Upper lobe of right lung (tissue), 1 donor: ENCODE measurements at regions not wholly inside any gene's neighbourhood (a gene's known extent, or its start where the extent isn't known, plus 50 kb on each side); places are given as distances from the start of the nearest gene placed in this dataset.

Source experiments
- ATAC-seq: fragments of 200-7000 bp; cut with Tn5 transposase; one replicate; pipeline ENCODE4 v1.9.1; 2020; ENCODE audit warnings: mild to moderate bottlenecking, moderate library complexity
- DNase-seq: peaks from one replicate; pipeline ENCODE4 v3.0.0-alpha.2; 2020
- H3K27ac ChIP-seq: fragments of 200-600 bp; one replicate; pipeline ENCODE4 v1.8.0; 2022
- H3K27me3 ChIP-seq: fragments of 200-600 bp; one replicate; pipeline ENCODE4 v1.8.0; 2022; ENCODE audit warnings: mild to moderate bottlenecking
- H3K36me3 ChIP-seq: fragments of 200-600 bp; one replicate; pipeline ENCODE4 v1.8.0; 2022
- H3K4me1 ChIP-seq: fragments of 200-600 bp; one replicate; pipeline ENCODE4 v1.8.0; 2022
- H3K4me3 ChIP-seq: fragments of 200-600 bp; one replicate; pipeline ENCODE4 v1.8.0; 2022; ENCODE audit warnings: mild to moderate bottlenecking
- H3K9me3 ChIP-seq: fragments of 200-600 bp; one replicate; pipeline ENCODE4 v1.8.0; 2022
- CTCF ChIP-seq: fragments of 200-600 bp; IDR thresholded peaks from one replicate; pipeline ENCODE4 v1.8.0; 2022; ENCODE audit warnings: antibody characterized with exemption
- intact Hi-C: fragments of 100-400 bp; cut with DNase I; formaldehyde crosslinking; loops from one replicate; pipeline ENCODE4 v1.11.0; 2022
- donor health status: DM: no; HTN: yes; CAD: no; lungs with severe emphysema.

DNA sequence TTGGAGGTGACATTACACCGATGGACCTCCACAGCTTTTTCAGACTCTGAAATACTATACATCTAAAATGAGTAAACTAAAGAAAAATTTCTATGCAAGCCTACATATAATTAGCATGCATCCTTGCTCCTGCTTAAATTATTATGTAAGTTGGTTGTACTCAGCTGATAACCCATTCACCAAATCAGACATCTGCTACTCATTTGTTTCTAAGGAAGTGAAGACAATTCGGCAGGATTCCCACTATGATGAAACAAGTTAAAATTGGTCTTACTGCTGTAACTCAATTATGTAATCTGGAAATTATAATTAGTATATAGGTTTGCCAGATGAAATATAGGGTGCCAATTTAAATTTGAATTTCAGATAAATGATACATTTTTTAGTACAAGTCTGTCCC, 59.5 kb upstream of the FGF13 start:
- intact Hi-C loops = no loop called here
- no peak overlapping the region for H3K27ac ChIP-seq
- H3K36me3 ChIP-seq = no peaks in the 10 kb centered on the region
- DNase-seq = no peak
- ATAC-seq = no peak
- H3K4me3 ChIP-seq = no peak overlapping the region
- TF ChIP-seq CTCF = no peak
- H3K4me1 ChIP-seq = no peaks in the 10 kb centered on the region
- no peaks in the 10 kb centered on the region for H3K9me3 ChIP-seq
- no peaks in the 10 kb centered on the region for H3K27me3 ChIP-seq

DNA sequence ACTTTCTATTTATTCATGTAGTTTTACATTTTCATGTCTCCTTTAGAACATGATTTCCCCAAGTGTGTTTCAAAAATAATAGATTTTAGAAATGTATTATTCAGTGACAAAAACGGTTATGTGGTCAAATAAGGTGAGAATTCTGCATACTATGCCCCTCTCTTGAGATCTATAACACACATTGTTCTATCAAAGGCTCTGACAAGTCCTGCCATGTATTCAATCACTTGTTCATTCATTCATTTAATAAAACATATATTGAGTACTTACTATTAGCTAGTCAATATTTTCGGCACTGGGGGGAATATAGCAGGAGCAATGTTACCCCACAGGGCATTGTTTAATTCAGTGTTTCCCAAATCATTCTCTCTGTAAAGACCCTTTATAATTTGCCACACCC, 58.4 kb upstream of the FGF13 start:
- Histone ChIP-seq H3K9me3 (no peaks in the 10 kb centered on the region), H3K4me3 (no peak overlapping the region), H3K27me3 (no peaks in the 10 kb centered on the region), H3K36me3 (no peaks in the 10 kb centered on the region), H3K4me1 (no peaks in the 10 kb centered on the region), H3K27ac (no peak overlapping the region)
- intact Hi-C loops = no loop called here
- ATAC-seq (no peak), DNase-seq (no peak)
- TF ChIP-seq CTCF = no peak

DNA sequence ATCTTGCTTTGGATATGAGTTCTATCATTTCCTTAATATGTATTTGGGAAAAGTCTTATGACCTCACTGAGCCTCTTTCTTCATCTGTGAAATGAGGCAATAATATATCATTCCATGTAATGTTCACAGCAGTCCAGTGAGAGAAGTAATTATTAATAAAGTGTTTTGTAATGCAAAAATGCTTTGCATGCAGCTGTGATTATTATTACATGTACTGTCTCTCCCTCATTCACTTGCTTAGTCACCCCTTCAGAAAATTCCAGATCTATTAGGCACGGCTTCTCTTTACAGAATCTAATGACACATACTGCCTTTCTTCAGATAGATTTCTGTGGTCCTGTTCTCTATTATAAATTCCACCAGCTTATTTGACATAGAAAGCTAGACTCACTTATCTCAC, 53.5 kb upstream of the FGF13 start:
- ATAC-seq (no peak), DNase-seq (no peak)
- H3K9me3 ChIP-seq = no peaks in the 10 kb centered on the region
- H3K27ac ChIP-seq = no peak overlapping the region
- intact Hi-C loops = no loop called here
- H3K4me1 ChIP-seq = no peaks in the 10 kb centered on the region
- no peaks in the 10 kb centered on the region for H3K36me3 ChIP-seq
- no peaks in the 10 kb centered on the region for H3K27me3 ChIP-seq
- H3K4me3 ChIP-seq = no peak overlapping the region
- TF ChIP-seq CTCF = no peak

DNA sequence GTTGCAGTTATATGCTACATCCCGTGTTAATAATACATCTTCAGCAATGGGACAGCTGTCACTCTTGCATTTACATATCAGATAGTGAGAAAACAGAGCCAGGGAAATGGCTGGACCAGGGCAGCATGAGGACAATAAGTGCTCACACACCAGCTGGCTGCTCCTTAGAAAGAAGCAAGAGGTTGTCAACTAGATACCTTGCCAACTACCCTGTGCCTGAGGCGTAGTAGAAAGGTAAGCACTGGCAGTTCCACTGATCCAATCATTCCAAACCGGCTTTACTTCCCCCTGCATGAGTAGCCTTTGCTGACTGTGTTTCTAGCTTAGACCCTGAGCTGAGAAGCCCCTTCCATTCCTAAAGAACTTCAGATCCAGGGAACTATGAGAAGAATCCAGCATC, 52.2 kb upstream of the FGF13 start:
- no peaks in the 10 kb centered on the region for H3K27me3 ChIP-seq
- no peaks in the 10 kb centered on the region for H3K9me3 ChIP-seq
- ATAC-seq (no peak), DNase-seq (no peak)
- H3K36me3 ChIP-seq = no peaks in the 10 kb centered on the region
- TF ChIP-seq CTCF = no peak
- H3K4me3 ChIP-seq = no peak overlapping the region
- intact Hi-C loops = no loop called here
- no peak overlapping the region for H3K27ac ChIP-seq
- no peaks in the 10 kb centered on the region for H3K4me1 ChIP-seq

DNA sequence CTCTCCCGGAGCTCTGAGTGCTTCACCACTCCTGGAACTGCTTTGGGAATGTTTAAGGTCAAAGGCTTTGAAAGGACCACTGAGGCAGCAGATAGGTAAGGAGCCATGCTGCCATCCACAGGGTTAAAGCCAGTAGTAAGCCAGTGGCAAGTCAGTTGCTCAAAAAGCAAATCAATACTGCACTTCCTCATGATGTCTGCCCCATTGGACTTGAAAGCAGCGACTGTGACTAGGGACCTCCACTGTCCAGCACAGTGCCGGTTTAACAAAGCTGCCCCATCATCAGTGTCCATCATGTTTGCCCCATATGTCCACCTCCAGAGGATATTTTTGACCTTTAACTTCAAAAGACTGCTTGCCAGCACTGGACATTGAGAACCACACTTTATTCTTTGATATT, 49.9 kb upstream of the FGF13 start:
- Histone ChIP-seq H3K36me3 (no peaks in the 10 kb centered on the region), H3K27ac (no peak overlapping the region), H3K4me3 (no peak overlapping the region), H3K9me3 (no peaks in the 10 kb centered on the region), H3K4me1 (no peaks in the 10 kb centered on the region), H3K27me3 (no peaks in the 10 kb centered on the region)
- no peak for ATAC-seq
- no peak for TF ChIP-seq CTCF
- DNase-seq = no peak
- intact Hi-C loops = no loop called here
